Mesodermal cell (in vitro differentiated cells): ENCODE measurements at regions not wholly inside any gene's neighbourhood (a gene's known extent, or its start where the extent isn't known, plus 50 kb on each side); places are given as distances from the start of the nearest gene placed in this dataset.

ENCODE experiments used
- H3K27ac ChIP-seq: 2 replicates; pipeline ENCODE4 v1.7.0; 2013; ENCODE audit warnings: mild to moderate bottlenecking, low read depth, low read length, moderate library complexity; ENCODE audit not compliant: severe bottlenecking
- H3K36me3 ChIP-seq: 2 replicates; pipeline ENCODE4 v1.7.1; 2013; ENCODE audit warnings: mild to moderate bottlenecking, low read length, moderate library complexity; ENCODE audit not compliant: control insufficient read depth, insufficient read depth
- H3K4me1 ChIP-seq: one replicate; pipeline ENCODE4 v1.7.1; 2013; ENCODE audit warnings: mild to moderate bottlenecking, low read length; ENCODE audit not compliant: insufficient read depth, control insufficient read depth, poor library complexity, severe bottlenecking
- H3K4me3 ChIP-seq: 2 replicates; pipeline ENCODE4 v1.7.0; 2013; ENCODE audit warnings: low read length, control low read depth, mild to moderate bottlenecking; ENCODE audit not compliant: insufficient read depth, poor library complexity, severe bottlenecking; ENCODE audit errors: extremely low read depth
- H3K9me3 ChIP-seq: 2 replicates; pipeline ENCODE4 v1.7.1; 2013; ENCODE audit warnings: mild to moderate bottlenecking, low read length, moderate library complexity; ENCODE audit not compliant: control insufficient read depth
- WGBS, 2 experiments: methylation state at CpG; one replicate each; pipeline ENCODE4 v1.1.5; 2013; ENCODE audit warnings: missing lambda C conversion rate in 2 of 2; ENCODE audit not compliant: insufficient coverage in 2 of 2; 5-methylcytosine and 5-hydroxymethylcytosine counted together

- H3K27ac ChIP-seq, result no peak overlapping the region
- 100% methylated on average over 1 to 2 of the region's 4 CpGs for WGBS, 2 experiments
- H3K4me3 ChIP-seq, result no peak overlapping the region
These were observed 474.2 kb downstream of the EFNA5 start for GRCh38 chr5:107196500-107197059.

GRCh38 chr5:107195890-107196395 lies 474.8 kb downstream of the EFNA5 start:
- Histone ChIP-seq H3K36me3 (no peaks in the 10 kb centered on the region), H3K4me3 (no peak overlapping the region), H3K4me1 (no peaks in the 10 kb centered on the region), H3K27ac (no peak overlapping the region), H3K9me3 (no peaks in the 10 kb centered on the region)
- WGBS, 2 experiments, result 91 to 92% methylated on average over 4 to 6 of the region's 6 CpGs

More at GRCh38 chr5:107196500-107197059, 474.2 kb downstream of the EFNA5 start:
- Histone ChIP-seq H3K4me1 (no peaks in the 10 kb centered on the region), H3K9me3 (no peaks in the 10 kb centered on the region), H3K36me3 (no peaks in the 10 kb centered on the region)

- WGBS, 2 experiments, result 100% methylated on average over 1 of the region's 1 CpG; no CpG with 5 or more reads in 1 of the 2 experiments
- Histone ChIP-seq H3K9me3 (no peaks in the 10 kb centered on the region), H3K4me1 (no peaks in the 10 kb centered on the region), H3K36me3 (no peaks in the 10 kb centered on the region), H3K4me3 (no peak overlapping the region), H3K27ac (no peak overlapping the region)
These were observed 485.9 kb downstream of the EFNA5 start for GRCh38 chr5:107184871-107185270.

- no CpG with 5 or more reads among the region's 2 CpGs for WGBS, 2 experiments
- Histone ChIP-seq H3K27ac (no peak overlapping the region), H3K4me1 (no peaks in the 10 kb centered on the region), H3K9me3 (no peaks in the 10 kb centered on the region), H3K36me3 (no peaks in the 10 kb centered on the region), H3K4me3 (no peak overlapping the region)
These were observed 486.7 kb downstream of the EFNA5 start for GRCh38 chr5:107184066-107184465.

GRCh38 chr5:107170620-107171019 lies 500.1 kb downstream of the EFNA5 start:
- H3K4me1 ChIP-seq, result no peaks in the 10 kb centered on the region
- no peak overlapping the region for H3K4me3 ChIP-seq
- no peaks in the 10 kb centered on the region for H3K36me3 ChIP-seq
- H3K9me3 ChIP-seq, result peaks cover 13% of the 10 kb centered on the region
- H3K27ac ChIP-seq, result no peak overlapping the region
- 81 to 89% methylated on average over 1 to 2 of the region's 3 CpGs for WGBS, 2 experiments

GRCh38 chr5:107169867-107170266 lies 500.9 kb downstream of the EFNA5 start:
- no peaks in the 10 kb centered on the region for H3K36me3 ChIP-seq
- H3K27ac ChIP-seq, result no peak overlapping the region
- peaks cover 13% of the 10 kb centered on the region for H3K9me3 ChIP-seq
- no peak overlapping the region for H3K4me3 ChIP-seq
- no peaks in the 10 kb centered on the region for H3K4me1 ChIP-seq
- WGBS, 2 experiments, result 91 to 100% methylated on average over 2 of the region's 3 CpGs

- Histone ChIP-seq H3K4me3 (no peak overlapping the region), H3K36me3 (no peaks in the 10 kb centered on the region), H3K27ac (no peak overlapping the region), H3K9me3 (peaks cover 13% of the 10 kb centered on the region), H3K4me1 (no peaks in the 10 kb centered on the region)
- WGBS, 2 experiments, result 87 to 90% methylated on average over 3 to 7 of the region's 8 CpGs
These were observed 501.6 kb downstream of the EFNA5 start for GRCh38 chr5:107168848-107169752.

GRCh38 chr5:107168086-107168485 lies 502.7 kb downstream of the EFNA5 start:
- no CpG with 5 or more reads among the region's 1 CpG for WGBS, 2 experiments
- peaks cover 13% of the 10 kb centered on the region for H3K9me3 ChIP-seq
- no peaks in the 10 kb centered on the region for H3K4me1 ChIP-seq
- H3K27ac ChIP-seq, result no peak overlapping the region
- no peak overlapping the region for H3K4me3 ChIP-seq
- no peaks in the 10 kb centered on the region for H3K36me3 ChIP-seq

GRCh38 chr5:107165296-107165695 lies 505.4 kb downstream of the EFNA5 start:
- H3K36me3 ChIP-seq, result no peaks in the 10 kb centered on the region
- 40 to 67% methylated on average over 1 of the region's 2 CpGs for WGBS, 2 experiments
- H3K4me1 ChIP-seq, result no peaks in the 10 kb centered on the region
- H3K4me3 ChIP-seq, result no peak overlapping the region
- no peak overlapping the region for H3K27ac ChIP-seq
- peaks cover 6% of the 10 kb centered on the region for H3K9me3 ChIP-seq

GRCh38 chr5:107157809-107158208 lies 512.9 kb downstream of the EFNA5 start:
- Histone ChIP-seq H3K9me3 (no peaks in the 10 kb centered on the region), H3K36me3 (no peaks in the 10 kb centered on the region), H3K4me3 (no peak overlapping the region), H3K4me1 (no peaks in the 10 kb centered on the region), H3K27ac (no peak overlapping the region)
- WGBS, 2 experiments, result 72 to 92% methylated on average over 3 to 5 of the region's 5 CpGs

- Histone ChIP-seq H3K9me3 (no peaks in the 10 kb centered on the region), H3K4me3 (no peak overlapping the region), H3K4me1 (no peaks in the 10 kb centered on the region), H3K36me3 (no peaks in the 10 kb centered on the region), H3K27ac (no peak overlapping the region)
- 89 to 100% methylated on average over 2 to 3 of the region's 4 CpGs for WGBS, 2 experiments
These were observed 515.0 kb downstream of the EFNA5 start for GRCh38 chr5:107155707-107156106.
